ENCODE measurements at regions not wholly inside any gene's neighbourhood (a gene's known extent, or its start where the extent isn't known, plus 50 kb on each side); places are given as distances from the start of the nearest gene placed in this dataset.

DNA sequence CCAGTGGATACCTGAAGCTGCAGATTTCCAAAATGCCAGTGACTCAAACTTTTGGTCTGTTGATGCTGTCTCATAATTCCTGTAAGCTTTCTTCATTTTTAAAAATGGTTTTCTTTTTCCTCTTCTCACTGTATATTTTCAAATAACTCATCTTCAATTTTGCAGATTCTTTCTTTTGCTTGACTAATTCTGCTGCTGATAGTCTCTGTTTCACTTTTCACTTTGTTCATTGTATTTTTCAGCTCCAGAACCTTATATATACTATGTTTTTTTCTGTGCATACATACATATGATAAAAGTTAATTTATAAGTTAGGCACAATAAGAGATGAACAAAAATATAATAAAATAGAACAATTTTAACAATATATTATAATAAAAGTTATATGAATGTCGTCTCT, 237.7 kb upstream of the GPRIN3 start:
- TF ChIP-seq ZNF121 (CRISPR knock-in tag; conservative IDR thresholded peaks at IDR 0.05) (no peak), GABPA (tag; conservative IDR thresholded peaks at IDR 0.05; ENCODE audit: low read depth) (no peak)
- TF ChIP-seq, protein P1, sequence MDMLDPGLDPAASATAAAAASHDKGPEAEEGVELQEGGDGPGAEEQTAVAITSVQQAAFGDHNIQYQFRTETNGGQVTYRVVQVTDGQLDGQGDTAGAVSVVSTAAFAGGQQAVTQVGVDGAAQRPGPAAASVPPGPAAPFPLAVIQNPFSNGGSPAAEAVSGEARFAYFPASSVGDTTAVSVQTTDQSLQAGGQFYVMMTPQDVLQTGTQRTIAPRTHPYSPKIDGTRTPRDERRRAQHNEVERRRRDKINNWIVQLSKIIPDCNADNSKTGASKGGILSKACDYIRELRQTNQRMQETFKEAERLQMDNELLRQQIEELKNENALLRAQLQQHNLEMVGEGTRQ (CRISPR knock-in tag; IDR thresholded peaks at IDR 0.05), result no peak
- TF ChIP-seq, protein P2, sequence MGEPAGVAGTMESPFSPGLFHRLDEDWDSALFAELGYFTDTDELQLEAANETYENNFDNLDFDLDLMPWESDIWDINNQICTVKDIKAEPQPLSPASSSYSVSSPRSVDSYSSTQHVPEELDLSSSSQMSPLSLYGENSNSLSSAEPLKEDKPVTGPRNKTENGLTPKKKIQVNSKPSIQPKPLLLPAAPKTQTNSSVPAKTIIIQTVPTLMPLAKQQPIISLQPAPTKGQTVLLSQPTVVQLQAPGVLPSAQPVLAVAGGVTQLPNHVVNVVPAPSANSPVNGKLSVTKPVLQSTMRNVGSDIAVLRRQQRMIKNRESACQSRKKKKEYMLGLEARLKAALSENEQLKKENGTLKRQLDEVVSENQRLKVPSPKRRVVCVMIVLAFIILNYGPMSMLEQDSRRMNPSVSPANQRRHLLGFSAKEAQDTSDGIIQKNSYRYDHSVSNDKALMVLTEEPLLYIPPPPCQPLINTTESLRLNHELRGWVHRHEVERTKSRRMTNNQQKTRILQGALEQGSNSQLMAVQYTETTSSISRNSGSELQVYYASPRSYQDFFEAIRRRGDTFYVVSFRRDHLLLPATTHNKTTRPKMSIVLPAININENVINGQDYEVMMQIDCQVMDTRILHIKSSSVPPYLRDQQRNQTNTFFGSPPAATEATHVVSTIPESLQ (CRISPR knock-in tag; IDR thresholded peaks at IDR 0.05), result no peak
